ENCODE measurements at regions not wholly inside any gene's neighbourhood (a gene's known extent, or its start where the extent isn't known, plus 50 kb on each side); places are given as distances from the start of the nearest gene placed in this dataset.

DNA sequence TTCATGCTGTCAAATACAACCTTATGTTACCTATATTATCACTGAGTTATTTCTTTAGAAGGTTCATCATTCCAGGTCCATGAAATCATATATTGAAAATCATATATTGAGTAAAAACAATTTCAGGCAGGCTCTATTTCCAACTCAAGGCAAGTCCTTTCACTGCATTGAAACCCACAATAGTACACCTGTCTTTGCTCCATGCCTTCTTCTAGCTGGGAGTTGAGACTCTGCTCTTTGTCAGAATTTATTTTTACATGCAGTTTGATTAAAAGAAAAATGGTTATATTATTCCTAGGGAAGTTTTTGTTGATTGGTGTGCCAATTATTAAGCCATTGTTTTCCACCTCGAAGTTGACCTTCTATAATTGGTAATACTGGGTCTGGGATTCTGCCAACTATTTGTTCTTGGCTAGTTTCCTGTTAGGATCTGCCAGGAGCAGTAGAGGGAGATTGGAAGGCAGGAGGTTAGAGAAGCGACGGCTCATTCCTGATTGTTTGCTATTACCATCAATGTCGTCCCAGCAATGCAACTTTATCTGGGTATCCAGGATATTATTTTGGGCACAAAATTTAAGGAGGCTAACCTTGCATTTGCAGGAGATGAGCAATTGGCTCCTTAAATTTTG, 79.5 kb upstream of the MIS18BP1 start:
- TF ChIP-seq, protein P1, sequence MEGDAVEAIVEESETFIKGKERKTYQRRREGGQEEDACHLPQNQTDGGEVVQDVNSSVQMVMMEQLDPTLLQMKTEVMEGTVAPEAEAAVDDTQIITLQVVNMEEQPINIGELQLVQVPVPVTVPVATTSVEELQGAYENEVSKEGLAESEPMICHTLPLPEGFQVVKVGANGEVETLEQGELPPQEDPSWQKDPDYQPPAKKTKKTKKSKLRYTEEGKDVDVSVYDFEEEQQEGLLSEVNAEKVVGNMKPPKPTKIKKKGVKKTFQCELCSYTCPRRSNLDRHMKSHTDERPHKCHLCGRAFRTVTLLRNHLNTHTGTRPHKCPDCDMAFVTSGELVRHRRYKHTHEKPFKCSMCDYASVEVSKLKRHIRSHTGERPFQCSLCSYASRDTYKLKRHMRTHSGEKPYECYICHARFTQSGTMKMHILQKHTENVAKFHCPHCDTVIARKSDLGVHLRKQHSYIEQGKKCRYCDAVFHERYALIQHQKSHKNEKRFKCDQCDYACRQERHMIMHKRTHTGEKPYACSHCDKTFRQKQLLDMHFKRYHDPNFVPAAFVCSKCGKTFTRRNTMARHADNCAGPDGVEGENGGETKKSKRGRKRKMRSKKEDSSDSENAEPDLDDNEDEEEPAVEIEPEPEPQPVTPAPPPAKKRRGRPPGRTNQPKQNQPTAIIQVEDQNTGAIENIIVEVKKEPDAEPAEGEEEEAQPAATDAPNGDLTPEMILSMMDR (IDR thresholded peaks at IDR 0.05; ENCODE audit: low read depth, low read length) = no peak
- TF ChIP-seq EZH2phosphoT487 (IDR thresholded peaks at IDR 0.05; ENCODE audit: low read depth) = no peak

All from OCI-LY3 (cell line).